ENCODE measurements at regions not wholly inside any gene's neighbourhood (a gene's known extent, or its start where the extent isn't known, plus 50 kb on each side); places are given as distances from the start of the nearest gene placed in this dataset.

- TF ChIP-seq, protein P1, sequence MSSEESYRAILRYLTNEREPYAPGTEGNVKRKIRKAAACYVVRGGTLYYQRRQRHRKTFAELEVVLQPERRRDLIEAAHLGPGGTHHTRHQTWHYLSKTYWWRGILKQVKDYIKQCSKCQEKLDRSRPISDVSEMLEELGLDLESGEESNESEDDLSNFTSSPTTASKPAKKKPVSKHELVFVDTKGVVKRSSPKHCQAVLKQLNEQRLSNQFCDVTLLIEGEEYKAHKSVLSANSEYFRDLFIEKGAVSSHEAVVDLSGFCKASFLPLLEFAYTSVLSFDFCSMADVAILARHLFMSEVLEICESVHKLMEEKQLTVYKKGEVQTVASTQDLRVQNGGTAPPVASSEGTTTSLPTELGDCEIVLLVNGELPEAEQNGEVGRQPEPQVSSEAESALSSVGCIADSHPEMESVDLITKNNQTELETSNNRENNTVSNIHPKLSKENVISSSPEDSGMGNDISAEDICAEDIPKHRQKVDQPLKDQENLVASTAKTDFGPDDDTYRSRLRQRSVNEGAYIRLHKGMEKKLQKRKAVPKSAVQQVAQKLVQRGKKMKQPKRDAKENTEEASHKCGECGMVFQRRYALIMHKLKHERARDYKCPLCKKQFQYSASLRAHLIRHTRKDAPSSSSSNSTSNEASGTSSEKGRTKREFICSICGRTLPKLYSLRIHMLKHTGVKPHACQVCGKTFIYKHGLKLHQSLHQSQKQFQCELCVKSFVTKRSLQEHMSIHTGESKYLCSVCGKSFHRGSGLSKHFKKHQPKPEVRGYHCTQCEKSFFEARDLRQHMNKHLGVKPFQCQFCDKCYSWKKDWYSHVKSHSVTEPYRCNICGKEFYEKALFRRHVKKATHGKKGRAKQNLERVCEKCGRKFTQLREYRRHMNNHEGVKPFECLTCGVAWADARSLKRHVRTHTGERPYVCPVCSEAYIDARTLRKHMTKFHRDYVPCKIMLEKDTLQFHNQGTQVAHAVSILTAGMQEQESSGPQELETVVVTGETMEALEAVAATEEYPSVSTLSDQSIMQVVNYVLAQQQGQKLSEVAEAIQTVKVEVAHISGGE (tag by site-specific recombination; conservative IDR thresholded peaks at IDR 0.05; ENCODE audit: low read depth), result no peak
Measured at GRCh38 chr12:43208221-43208620, 343.8 kb downstream of the ADAMTS20 start (continued).

DNA sequence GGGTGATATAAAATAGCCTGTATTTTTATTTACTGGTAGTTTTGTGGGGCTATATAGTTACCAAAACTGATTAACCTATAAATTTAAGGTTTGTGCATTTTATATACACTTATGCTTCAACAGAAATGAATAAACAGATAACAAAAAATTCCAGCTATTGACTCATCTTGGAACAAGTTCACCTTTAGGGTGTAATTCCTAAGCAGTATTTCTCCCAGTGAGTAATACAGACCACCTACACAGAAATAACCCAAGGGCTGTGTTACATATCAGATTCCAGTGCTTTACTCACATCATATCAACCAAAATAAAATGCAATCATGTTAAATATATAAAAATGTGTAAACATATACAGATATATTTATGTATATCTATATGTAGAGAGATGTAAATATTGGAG lies 345.6 kb downstream of the ADAMTS20 start:
- H3K4me3 ChIP-seq (ENCODE audit: low read depth, low read length), result no peak overlapping the region
- CTCF ChIA-PET, result no interaction called here
- H3K9me3 ChIP-seq (ENCODE audit: control insufficient read depth, insufficient read depth, low read depth, low read length), result no peaks in the 10 kb centered on the region; the same call in 1 of the 2 replicates
- no peak overlapping the region for H3K27ac ChIP-seq (ENCODE audit: extremely low read depth, low read depth, low read length)
- no peaks in the 10 kb centered on the region for H3K36me3 ChIP-seq (ENCODE audit: control insufficient read depth in 2 of 2, insufficient read depth in 1 of 2, low read length in 2 of 2)
- no peak for TF ChIP-seq ZNF658 (tag by site-specific recombination; IDR thresholded peaks at IDR 0.05)
- TF ChIP-seq ZNF292 (tag by site-specific recombination; IDR thresholded peaks at IDR 0.05; ENCODE audit: borderline replicate concordance, low read depth), result no peak
- TF ChIP-seq ZNF521 (tag by site-specific recombination; IDR thresholded peaks at IDR 0.05), result no peak
- TF ChIP-seq BCL11B (tag by site-specific recombination; IDR thresholded peaks at IDR 0.05; ENCODE audit: low read depth), result no peak
- no peak for TF ChIP-seq ATF2 (tag by site-specific recombination; IDR thresholded peaks at IDR 0.05; ENCODE audit: low read depth)
- POLR2A ChIA-PET, result no interaction called here
- no peaks in the 10 kb centered on the region for H3K4me1 ChIP-seq (ENCODE audit: control insufficient read depth, insufficient read depth, low read length)

DNA sequence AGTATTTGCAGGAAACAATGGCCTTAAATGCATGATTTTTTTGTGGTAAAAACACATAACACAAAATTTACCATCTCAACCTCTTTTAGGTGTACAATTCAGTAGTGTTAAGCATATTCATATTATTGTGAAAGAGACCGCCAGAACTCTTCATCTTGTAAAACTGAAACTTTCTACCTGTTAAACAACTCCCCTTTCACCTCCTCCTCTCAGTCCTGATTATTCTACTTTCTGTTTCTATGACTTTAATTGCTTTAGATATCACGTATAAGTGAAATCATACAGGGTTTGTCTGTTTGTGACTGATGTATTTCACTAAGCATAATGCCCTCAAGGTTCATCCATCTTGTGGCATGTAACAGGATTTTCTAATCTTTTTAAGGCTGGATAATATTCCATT lies 353.4 kb downstream of the ADAMTS20 start:
- POLR2A ChIA-PET, result no interaction called here
- H3K4me1 ChIP-seq (ENCODE audit: control insufficient read depth, insufficient read depth, low read length), result peaks cover under 1% of the 10 kb centered on the region; the same call in 1 of the 2 replicates
- H3K9me3 ChIP-seq (ENCODE audit: control insufficient read depth, insufficient read depth, low read depth, low read length), result no peaks in the 10 kb centered on the region
- H3K36me3 ChIP-seq (ENCODE audit: control insufficient read depth in 2 of 2, insufficient read depth in 1 of 2, low read length in 2 of 2), result no peaks in the 10 kb centered on the region
- TF ChIP-seq ZSCAN18 (tag by site-specific recombination; IDR thresholded peaks at IDR 0.05), result no peak
- TF ChIP-seq ZNF660 (tag by site-specific recombination; IDR thresholded peaks at IDR 0.05), result no peak
- no peak for TF ChIP-seq ZNF626 (tag by site-specific recombination; IDR thresholded peaks at IDR 0.05)
- no peak for TF ChIP-seq ZNF639 (tag by site-specific recombination; IDR thresholded peaks at IDR 0.05)
- no peak for TF ChIP-seq ZNF677 (tag by site-specific recombination; IDR thresholded peaks at IDR 0.05)
- no peak for TF ChIP-seq ZNF621 (tag by site-specific recombination; IDR thresholded peaks at IDR 0.05)
- TF ChIP-seq ZNF654 (tag by site-specific recombination; IDR thresholded peaks at IDR 0.05; ENCODE audit: low read depth), result no peak
- no peak for TF ChIP-seq ZNF580 (tag by site-specific recombination; IDR thresholded peaks at IDR 0.05)
- no peak for TF ChIP-seq ZNF48 (tag by site-specific recombination; IDR thresholded peaks at IDR 0.05)
- TF ChIP-seq, protein P1 (tag by site-specific recombination; conservative IDR thresholded peaks at IDR 0.05; ENCODE audit: low read depth), result no peak
- TF ChIP-seq ZNF560 (tag by site-specific recombination; IDR thresholded peaks at IDR 0.05; ENCODE audit: borderline replicate concordance), result no peak
- TF ChIP-seq ZBTB10 (tag by site-specific recombination; IDR thresholded peaks at IDR 0.05), result no peak
- no peak for TF ChIP-seq GLIS2 (tag by site-specific recombination; IDR thresholded peaks at IDR 0.05)
- CTCF ChIA-PET, result no interaction called here
- no peak overlapping the region for H3K27ac ChIP-seq (ENCODE audit: extremely low read depth, low read depth, low read length)
- no peak overlapping the region for H3K4me3 ChIP-seq (ENCODE audit: low read depth, low read length)
